ENCODE measurements at regions not wholly inside any gene's neighbourhood (a gene's known extent, or its start where the extent isn't known, plus 50 kb on each side); places are given as distances from the start of the nearest gene placed in this dataset.

DNA sequence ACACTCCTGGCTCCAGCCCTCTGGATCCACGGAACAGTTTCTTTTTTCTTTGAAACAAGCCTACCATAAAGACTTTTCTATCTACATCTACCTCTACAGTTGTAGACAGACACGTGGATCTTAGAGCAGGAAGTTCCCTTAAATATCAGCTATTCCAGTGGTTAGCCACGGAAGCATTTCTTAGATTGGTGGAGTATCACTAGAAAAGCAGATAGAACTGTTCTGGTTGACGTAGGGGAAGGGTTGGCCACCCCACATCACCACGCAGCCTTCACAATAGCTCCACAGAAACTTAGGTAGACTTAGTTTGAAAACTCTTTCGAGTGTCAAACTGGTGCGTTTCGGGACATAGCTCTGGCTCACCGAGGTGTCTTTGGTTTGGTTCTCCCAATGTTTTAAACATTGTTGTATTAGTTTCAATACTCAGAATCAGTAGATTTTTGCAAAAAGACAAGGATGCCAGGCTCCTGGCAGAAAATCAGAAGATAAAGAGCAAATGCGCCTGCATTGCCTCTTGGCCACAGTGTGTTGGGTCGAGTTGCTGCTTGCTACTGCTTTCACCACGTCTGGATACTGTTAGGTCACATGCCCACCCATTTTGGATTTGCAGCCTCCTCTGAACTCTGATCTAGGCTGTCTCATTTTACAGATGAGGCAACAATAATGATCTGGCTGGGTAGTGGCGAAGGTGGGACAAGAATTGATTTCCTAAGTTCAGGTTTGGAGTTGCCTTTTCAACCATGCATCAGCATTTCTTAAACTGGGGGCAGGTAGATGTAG, 71.5 kb upstream of the DTNBP1 start:
- Histone ChIP-seq H3K27ac (no peak overlapping the region), H3K27me3 (no peaks in the 10 kb centered on the region), H3K4me3 (no peak overlapping the region), H3K9me3 (no peaks in the 10 kb centered on the region), H3K36me3 (replicated peaks in 1 of 2; ENCODE audit: insufficient read depth in 1 of 2, low read depth in 2 of 2) (no peaks in the 10 kb centered on the region), H3K4me1 (peaks cover 16% of the 10 kb centered on the region)
- DNase-seq, result no peak
- intact Hi-C loops (cut with DNase I), result no loop called here
- 80 to 86% methylated on average over 13 of the region's 13 CpGs for WGBS, 2 donors
- TF ChIP-seq POLR2A (IDR thresholded peaks at IDR 0.05), result no peak
- TF ChIP-seq, protein P1, sequence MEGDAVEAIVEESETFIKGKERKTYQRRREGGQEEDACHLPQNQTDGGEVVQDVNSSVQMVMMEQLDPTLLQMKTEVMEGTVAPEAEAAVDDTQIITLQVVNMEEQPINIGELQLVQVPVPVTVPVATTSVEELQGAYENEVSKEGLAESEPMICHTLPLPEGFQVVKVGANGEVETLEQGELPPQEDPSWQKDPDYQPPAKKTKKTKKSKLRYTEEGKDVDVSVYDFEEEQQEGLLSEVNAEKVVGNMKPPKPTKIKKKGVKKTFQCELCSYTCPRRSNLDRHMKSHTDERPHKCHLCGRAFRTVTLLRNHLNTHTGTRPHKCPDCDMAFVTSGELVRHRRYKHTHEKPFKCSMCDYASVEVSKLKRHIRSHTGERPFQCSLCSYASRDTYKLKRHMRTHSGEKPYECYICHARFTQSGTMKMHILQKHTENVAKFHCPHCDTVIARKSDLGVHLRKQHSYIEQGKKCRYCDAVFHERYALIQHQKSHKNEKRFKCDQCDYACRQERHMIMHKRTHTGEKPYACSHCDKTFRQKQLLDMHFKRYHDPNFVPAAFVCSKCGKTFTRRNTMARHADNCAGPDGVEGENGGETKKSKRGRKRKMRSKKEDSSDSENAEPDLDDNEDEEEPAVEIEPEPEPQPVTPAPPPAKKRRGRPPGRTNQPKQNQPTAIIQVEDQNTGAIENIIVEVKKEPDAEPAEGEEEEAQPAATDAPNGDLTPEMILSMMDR (IDR thresholded peaks at IDR 0.05), result no peak
- no peak for ATAC-seq

DNA sequence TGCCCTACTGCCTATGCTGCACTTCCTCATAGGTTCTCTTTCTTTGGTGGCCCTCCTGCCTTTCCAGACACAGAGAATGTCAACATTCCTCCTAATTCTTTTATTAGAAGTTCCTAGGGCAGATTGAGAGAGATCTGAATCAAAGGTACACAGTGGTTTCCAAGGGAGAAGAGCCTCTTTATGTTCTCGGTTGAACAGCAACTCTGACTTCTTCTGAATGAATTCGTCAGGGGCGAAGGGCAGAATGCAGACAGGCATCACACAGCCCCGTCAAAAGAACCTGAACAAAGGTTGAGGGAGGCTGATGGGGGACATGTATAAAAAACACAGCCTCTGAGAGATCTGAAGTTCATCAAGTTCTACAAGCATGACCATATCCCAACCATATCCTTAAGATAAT, 68.1 kb upstream of the DTNBP1 start:
- Histone ChIP-seq H3K4me3 (no peak overlapping the region), H3K27me3 (no peaks in the 10 kb centered on the region), H3K9me3 (no peaks in the 10 kb centered on the region), H3K4me1 (peaks cover 9% of the 10 kb centered on the region), H3K27ac (no peak overlapping the region), H3K36me3 (replicated peaks in 1 of 2; ENCODE audit: insufficient read depth in 1 of 2, low read depth in 2 of 2) (no peaks in the 10 kb centered on the region)
- ATAC-seq (no peak), DNase-seq (no peak)
- 90 to 94% methylated on average over 4 of the region's 4 CpGs for WGBS, 2 donors
- TF ChIP-seq POLR2A (IDR thresholded peaks at IDR 0.05), result no peak
- TF ChIP-seq, protein P1 (IDR thresholded peaks at IDR 0.05), result no peak
- intact Hi-C loops (cut with DNase I), result no loop called here

DNA sequence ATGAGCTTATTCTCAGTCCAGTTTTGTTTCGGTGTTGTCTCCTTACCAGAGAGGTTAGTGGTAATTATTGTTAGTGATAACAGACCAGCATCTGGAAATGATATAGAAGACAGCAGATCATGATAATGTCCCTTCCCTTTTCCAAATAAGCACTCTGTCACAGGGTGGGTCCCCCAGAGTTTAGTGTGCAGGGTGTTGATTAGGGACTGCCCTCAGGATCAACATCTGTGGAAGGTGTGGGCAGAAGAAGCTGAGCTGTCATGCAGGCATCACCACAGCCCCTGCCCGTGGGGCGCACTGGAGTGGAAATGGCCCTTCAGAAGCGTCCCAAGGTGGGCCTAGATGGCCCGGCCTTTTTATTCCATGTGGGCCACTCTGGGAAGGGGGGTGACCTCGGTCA, 67.6 kb upstream of the DTNBP1 start:
- H3K27me3 ChIP-seq, result no peaks in the 10 kb centered on the region
- 86 to 89% methylated on average over 6 of the region's 6 CpGs for WGBS, 2 donors
- intact Hi-C loops (cut with DNase I), result no loop called here
- H3K36me3 ChIP-seq (replicated peaks in 1 of 2; ENCODE audit: insufficient read depth in 1 of 2, low read depth in 2 of 2), result no peaks in the 10 kb centered on the region
- H3K4me3 ChIP-seq, result no peak overlapping the region
- no peak for ATAC-seq
- H3K27ac ChIP-seq, result no peak overlapping the region
- H3K9me3 ChIP-seq, result no peaks in the 10 kb centered on the region
- H3K4me1 ChIP-seq, result peaks cover 4% of the 10 kb centered on the region
- no peak for TF ChIP-seq POLR2A (IDR thresholded peaks at IDR 0.05)
- TF ChIP-seq, protein P1 (IDR thresholded peaks at IDR 0.05), result no peak
- DNase-seq, result no peak

DNA sequence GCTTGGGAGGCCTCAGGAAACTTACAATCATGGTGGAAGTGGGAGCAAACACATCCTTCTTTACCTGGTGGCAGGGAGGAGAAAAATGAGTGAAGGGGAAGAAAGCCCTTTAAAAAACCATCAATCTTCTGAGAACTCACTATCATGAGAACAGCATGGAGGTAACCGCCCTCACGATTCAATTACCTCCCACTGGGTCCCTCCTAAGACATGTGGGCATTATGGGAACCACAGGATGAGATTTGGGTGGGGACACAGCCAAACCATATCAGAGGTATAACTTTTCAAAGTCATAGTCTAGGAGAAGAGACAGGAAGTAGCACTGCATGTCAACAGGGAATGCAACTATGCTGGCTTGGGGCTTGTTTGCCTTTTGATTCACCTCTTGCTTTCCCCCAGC, 59.9 kb upstream of the DTNBP1 start:
- intact Hi-C loops (cut with DNase I), result no loop called here
- WGBS, 2 donors, result 95 to 98% methylated on average over 2 of the region's 2 CpGs
- no peak for DNase-seq
- no peaks in the 10 kb centered on the region for H3K4me1 ChIP-seq
- TF ChIP-seq, protein P1 (IDR thresholded peaks at IDR 0.05), result no peak
- TF ChIP-seq POLR2A (IDR thresholded peaks at IDR 0.05), result no peak
- no peak overlapping the region for H3K4me3 ChIP-seq
- H3K9me3 ChIP-seq, result no peaks in the 10 kb centered on the region
- no peak overlapping the region for H3K27ac ChIP-seq
- H3K36me3 ChIP-seq (replicated peaks in 1 of 2; ENCODE audit: insufficient read depth in 1 of 2, low read depth in 2 of 2), result no peaks in the 10 kb centered on the region
- no peaks in the 10 kb centered on the region for H3K27me3 ChIP-seq
- ATAC-seq, result no peak

DNA sequence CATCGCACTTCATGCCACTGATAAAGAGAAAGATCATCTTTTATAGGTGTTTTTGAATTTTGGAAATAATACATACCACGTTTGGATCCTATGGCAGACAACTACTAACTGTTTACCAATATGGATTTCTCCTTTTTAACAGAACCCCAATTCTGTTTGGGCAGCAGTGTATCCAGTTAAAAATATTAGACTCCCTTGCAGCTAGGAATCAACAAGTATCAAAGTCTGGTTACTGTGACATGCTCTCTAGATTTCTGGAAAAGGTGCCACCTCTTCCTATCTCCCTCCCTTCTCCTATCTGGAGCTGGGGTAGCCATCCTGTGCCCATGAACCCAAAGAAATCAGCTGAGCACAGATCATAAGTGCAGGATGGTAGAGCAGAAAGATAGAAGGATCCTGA, 54.1 kb upstream of the DTNBP1 start:
- Histone ChIP-seq H3K27ac (no peak overlapping the region), H3K9me3 (no peaks in the 10 kb centered on the region), H3K27me3 (no peaks in the 10 kb centered on the region), H3K4me3 (no peak overlapping the region), H3K4me1 (no peaks in the 10 kb centered on the region), H3K36me3 (replicated peaks in 1 of 2; ENCODE audit: insufficient read depth in 1 of 2, low read depth in 2 of 2) (no peaks in the 10 kb centered on the region)
- ATAC-seq (no peak), DNase-seq (no peak)
- TF ChIP-seq POLR2A (IDR thresholded peaks at IDR 0.05), result no peak
- TF ChIP-seq, protein P1 (IDR thresholded peaks at IDR 0.05), result no peak
- intact Hi-C loops (cut with DNase I), result no loop called here
- WGBS, 2 donors, result 81 to 83% methylated on average over 2 of the region's 2 CpGs

All from body of pancreas (tissue), 4 donors.